NB4 (cell line): ENCODE measurements at regions not wholly inside any gene's neighbourhood (a gene's known extent, or its start where the extent isn't known, plus 50 kb on each side); places are given as distances from the start of the nearest gene placed in this dataset.

Source experiments
- CTCF ChIP-seq: IDR thresholded peaks from one replicate; pipeline ENCODE4 v1.5.1; 2012; ENCODE audit warnings: low read depth, low read length
- MYC ChIP-seq: IDR thresholded peaks from 2 replicates; pipeline ENCODE4 v1.6.1; 2011; ENCODE audit warnings: low read depth, low read length
- POLR2A ChIP-seq: IDR thresholded peaks from 2 replicates; pipeline ENCODE4 v1.6.1; 2011; ENCODE audit warnings: mild to moderate bottlenecking; ENCODE audit not compliant: insufficient read length; ENCODE audit errors: extremely low read depth

- TF ChIP-seq POLR2A = no peak
- TF ChIP-seq CTCF = no peak
- no peak for TF ChIP-seq MYC
These were observed 356.6 kb downstream of the VGLL3 start for GRCh38 chr3:86634361-86634760.
